ENCODE measurements at regions not wholly inside any gene's neighbourhood (a gene's known extent, or its start where the extent isn't known, plus 50 kb on each side); places are given as distances from the start of the nearest gene placed in this dataset.
"Not testable (repeated sequence)": the region's sequence is repeated elsewhere in the genome, so short reads cannot be mapped to it uniquely, and the experiment has no call there.

GRCh38 chr11:12058425-12059115, 50.1 kb upstream of the DKK3 start:
- H3K4me3 ChIP-seq (ENCODE audit: low read depth, poor library complexity, severe bottlenecking) = no peak overlapping the region
- DNase-seq (ENCODE audit: low spot score in 2 of 2) = peak in 1 of 2 donors; percentile 73
- intact Hi-C loops (cut with DNase I; ENCODE audit: low total_unique reads) = no loop called here
- TF ChIP-seq POLR2A (IDR thresholded peaks at IDR 0.05) = no peak
- no peak for TF ChIP-seq CTCF (IDR thresholded peaks at IDR 0.05)
- 85 to 88% methylated on average over 14 of the region's 14 CpGs for WGBS, 2 donors

DNA sequence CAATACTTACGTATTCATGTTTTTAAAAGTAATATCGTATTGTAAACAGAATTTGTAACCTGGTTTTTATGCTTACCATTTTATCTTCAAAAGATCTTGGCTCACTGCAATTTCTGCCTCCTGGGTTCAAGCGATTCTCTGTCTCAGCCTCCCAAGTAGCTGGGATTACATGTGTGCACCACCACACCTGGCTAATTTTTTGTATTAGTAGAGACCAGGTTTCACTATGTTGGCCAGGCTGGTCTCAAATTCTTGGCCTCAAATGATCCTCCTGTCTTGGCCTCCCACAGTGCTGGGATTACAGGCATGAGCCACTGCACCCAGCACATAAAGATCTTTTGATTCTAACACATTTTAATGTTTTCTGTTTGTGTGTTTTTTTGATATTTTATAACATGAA, 50.7 kb upstream of the DKK3 start:
- WGBS, 2 donors = 95 to 97% methylated on average over 3 of the region's 3 CpGs
- intact Hi-C loops (cut with DNase I; ENCODE audit: low total_unique reads); H3K4me3 ChIP-seq (ENCODE audit: low read depth, poor library complexity, severe bottlenecking): not testable (repeated sequence)
- DNase-seq (ENCODE audit: low spot score in 2 of 2) = peak in 1 of 2 donors; percentile 14

DNA sequence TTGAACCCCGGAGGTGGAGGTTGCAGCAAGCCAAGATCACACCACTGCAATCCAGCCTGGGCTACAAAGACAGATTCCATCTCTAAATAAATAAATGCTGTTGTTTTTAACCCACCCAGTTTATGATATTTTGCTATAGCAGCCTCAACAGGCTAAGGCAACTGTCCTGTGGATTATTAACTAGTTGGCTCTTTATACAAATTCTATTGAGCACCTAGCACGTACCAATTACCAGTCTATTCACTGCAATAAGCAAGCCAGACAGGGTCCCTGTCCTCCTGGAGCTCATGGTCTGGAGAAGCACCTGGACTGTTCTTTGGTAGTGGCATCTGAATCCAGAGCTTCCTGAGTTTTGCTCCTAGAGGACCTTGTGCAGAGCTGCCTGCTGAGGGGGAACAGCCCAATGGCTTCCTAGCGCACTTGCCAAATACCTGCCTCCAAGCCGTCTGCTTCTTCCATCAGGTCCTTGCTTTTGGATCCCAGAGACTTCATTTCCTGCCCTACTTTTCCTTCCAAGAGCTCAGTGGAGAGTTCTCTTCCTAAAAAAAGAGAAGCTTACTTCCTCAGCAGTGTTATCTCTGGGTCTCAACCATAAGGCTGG, 49.9 kb upstream of the MICAL2 start:
- H3K4me3 ChIP-seq (ENCODE audit: low read depth, poor library complexity, severe bottlenecking) = no peak overlapping the region
- TF ChIP-seq POLR2A (IDR thresholded peaks at IDR 0.05) = no peak
- no peak for TF ChIP-seq CTCF (IDR thresholded peaks at IDR 0.05)
- intact Hi-C loops (cut with DNase I; ENCODE audit: low total_unique reads) = no loop called here
- WGBS, 2 donors = 84 to 87% methylated on average over 4 of the region's 4 CpGs
- peak in 1 of 2 donors; percentile 54 for DNase-seq (ENCODE audit: low spot score in 2 of 2)
